Heart left ventricle (tissue), 13 donors: ENCODE measurements at regions not wholly inside any gene's neighbourhood (a gene's known extent, or its start where the extent isn't known, plus 50 kb on each side); places are given as distances from the start of the nearest gene placed in this dataset.

Experiments
- POLR2A ChIP-seq, 2 donors: fragments of 450-650 bp; IDR thresholded peaks; one replicate each; pipeline ENCODE4 v1.6.1; 2017; ENCODE audit warnings: antibody characterized with exemption in 2 of 2, mild to moderate bottlenecking in 2 of 2, moderate library complexity in 2 of 2
- TF ChIP-seq, protein P1 (sequence below), 12 donors: fragments of 200-600 bp; sonication (generic) in 4 of 12; IDR thresholded peaks; one replicate each; pipeline versions ENCODE4 v1.5.0 to v1.8.0; 2018 to 2022; ENCODE audit warnings: antibody characterized with exemption in 12 of 12, mild to moderate bottlenecking in 5 of 12
- donor health status: ischemic (EF 13 %, LVEDD 7.1; RV severe dilation, severe dysfunction).
- donor health status: DM: no; HTN: yes; CAD: no.
- donor health status: DM: no; HTN: no; CAD: no.
- donor health status: ischemic (EF 25% LVEDD 6.9; RV normal size, moderate dysfunction).
- donor health status: ischemic (EF 25% LVEDD 5.7; RV mildly dilated, moderate dysfunction).
- donor health status: ischemic (EF 35%, LVEDD 5.7; RV mildly dilated, moderate dysfunction).
- donor health status: nonischemic (EF 11% LVEDD 7.7; RV severe dilation, severe dysfunction).
- donor health status: DM: yes; HTN: yes; CAD: no.
- donor health status: PGD.
- donor health status: ischemic (EF 29% LVEDD 5.4; RV normal size, mild dysfunction).
- donor health status: nonischemic (EF 23%, LVEDD 6.1; RV moderate dilation, normal function).

DNA sequence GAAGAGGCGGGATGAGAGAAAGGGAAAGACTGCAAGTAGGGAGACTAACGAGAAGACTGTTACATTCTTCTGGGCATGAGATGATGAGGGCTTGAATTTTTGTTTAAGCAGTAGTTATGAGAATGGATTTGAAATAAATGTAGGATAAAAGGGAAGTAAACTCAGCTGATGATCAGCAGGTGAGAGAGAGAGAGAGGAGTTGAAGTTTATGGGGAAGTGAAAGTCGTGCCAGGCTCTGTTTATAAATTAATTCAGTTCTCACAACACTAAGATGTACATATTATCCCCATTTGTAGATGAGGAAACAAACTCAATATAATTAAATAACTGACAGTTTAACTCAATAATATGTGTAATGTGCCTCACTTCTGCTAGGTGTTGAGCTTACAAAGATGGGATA is 170.0 kb upstream of the RMST start:
- no peak for TF ChIP-seq POLR2A (IDR thresholded peaks at IDR 0.05)
- TF ChIP-seq, protein P1, sequence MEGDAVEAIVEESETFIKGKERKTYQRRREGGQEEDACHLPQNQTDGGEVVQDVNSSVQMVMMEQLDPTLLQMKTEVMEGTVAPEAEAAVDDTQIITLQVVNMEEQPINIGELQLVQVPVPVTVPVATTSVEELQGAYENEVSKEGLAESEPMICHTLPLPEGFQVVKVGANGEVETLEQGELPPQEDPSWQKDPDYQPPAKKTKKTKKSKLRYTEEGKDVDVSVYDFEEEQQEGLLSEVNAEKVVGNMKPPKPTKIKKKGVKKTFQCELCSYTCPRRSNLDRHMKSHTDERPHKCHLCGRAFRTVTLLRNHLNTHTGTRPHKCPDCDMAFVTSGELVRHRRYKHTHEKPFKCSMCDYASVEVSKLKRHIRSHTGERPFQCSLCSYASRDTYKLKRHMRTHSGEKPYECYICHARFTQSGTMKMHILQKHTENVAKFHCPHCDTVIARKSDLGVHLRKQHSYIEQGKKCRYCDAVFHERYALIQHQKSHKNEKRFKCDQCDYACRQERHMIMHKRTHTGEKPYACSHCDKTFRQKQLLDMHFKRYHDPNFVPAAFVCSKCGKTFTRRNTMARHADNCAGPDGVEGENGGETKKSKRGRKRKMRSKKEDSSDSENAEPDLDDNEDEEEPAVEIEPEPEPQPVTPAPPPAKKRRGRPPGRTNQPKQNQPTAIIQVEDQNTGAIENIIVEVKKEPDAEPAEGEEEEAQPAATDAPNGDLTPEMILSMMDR (IDR thresholded peaks at IDR 0.05): no peak
